ENCODE measurements at regions not wholly inside any gene's neighbourhood (a gene's known extent, or its start where the extent isn't known, plus 50 kb on each side); places are given as distances from the start of the nearest gene placed in this dataset.

GRCh38 chr1:30632481-30632880, 90.9 kb downstream of the MATN1 start:
- TF ChIP-seq, protein P1, sequence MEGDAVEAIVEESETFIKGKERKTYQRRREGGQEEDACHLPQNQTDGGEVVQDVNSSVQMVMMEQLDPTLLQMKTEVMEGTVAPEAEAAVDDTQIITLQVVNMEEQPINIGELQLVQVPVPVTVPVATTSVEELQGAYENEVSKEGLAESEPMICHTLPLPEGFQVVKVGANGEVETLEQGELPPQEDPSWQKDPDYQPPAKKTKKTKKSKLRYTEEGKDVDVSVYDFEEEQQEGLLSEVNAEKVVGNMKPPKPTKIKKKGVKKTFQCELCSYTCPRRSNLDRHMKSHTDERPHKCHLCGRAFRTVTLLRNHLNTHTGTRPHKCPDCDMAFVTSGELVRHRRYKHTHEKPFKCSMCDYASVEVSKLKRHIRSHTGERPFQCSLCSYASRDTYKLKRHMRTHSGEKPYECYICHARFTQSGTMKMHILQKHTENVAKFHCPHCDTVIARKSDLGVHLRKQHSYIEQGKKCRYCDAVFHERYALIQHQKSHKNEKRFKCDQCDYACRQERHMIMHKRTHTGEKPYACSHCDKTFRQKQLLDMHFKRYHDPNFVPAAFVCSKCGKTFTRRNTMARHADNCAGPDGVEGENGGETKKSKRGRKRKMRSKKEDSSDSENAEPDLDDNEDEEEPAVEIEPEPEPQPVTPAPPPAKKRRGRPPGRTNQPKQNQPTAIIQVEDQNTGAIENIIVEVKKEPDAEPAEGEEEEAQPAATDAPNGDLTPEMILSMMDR (IDR thresholded peaks at IDR 0.05; ENCODE audit: control insufficient read depth, insufficient read depth, low read depth, low read length, missing control alignments) = no peak
- no peak for DNase-seq (ENCODE audit: low read depth)
- H3K4me3 ChIP-seq (ENCODE audit: control insufficient read depth, low read depth, low read length) = no peak overlapping the region

DNA sequence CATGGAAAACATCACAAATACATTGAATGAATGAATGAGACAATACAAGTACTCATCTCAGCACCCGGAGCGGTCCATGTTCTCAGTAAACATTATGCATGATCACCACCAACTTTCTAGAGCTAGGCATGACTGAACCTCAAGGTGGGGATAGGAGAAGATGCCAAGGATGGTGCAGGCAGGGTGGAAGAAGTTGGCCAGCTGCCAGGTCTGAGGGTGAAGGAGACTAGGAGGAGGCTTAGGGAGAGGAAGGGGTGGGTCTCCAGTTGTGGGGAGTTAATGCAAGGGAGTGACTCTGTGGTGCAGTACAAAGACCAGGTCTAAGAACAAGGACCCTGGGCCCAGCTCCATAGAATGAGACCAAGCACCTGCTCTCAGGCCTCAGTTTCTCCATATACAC, 91.7 kb downstream of the MATN1 start:
- TF ChIP-seq, protein P1 (IDR thresholded peaks at IDR 0.05; ENCODE audit: control insufficient read depth, insufficient read depth, low read depth, low read length, missing control alignments) = no peak
- no peak for DNase-seq (ENCODE audit: low read depth)
- H3K4me3 ChIP-seq (ENCODE audit: control insufficient read depth, low read depth, low read length) = no peak overlapping the region

DNA sequence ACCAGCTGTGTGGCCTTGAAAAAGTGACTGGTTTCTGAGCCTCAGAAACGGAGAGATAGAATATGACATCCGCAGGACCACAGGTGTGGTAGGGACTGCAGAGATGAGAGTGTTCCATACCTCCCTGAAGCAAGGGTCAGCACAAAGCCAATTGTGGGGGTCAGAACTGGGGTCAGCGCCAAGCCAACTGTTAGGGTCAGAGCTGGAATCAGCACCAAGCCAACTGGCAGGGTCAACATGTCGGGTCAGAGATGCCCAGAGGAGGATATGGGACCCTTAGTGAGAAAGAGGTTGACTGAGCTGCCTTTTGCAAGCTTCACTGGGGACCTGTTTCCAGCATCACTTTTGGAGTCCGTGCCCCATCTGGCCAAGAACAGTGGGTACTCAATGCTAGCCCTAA, 93.9 kb downstream of the MATN1 start:
- TF ChIP-seq, protein P1 (IDR thresholded peaks at IDR 0.05; ENCODE audit: control insufficient read depth, insufficient read depth, low read depth, low read length, missing control alignments) = no peak
- H3K4me3 ChIP-seq (ENCODE audit: control insufficient read depth, low read depth, low read length) = no peak overlapping the region
- DNase-seq (ENCODE audit: low read depth) = no peak

DNA sequence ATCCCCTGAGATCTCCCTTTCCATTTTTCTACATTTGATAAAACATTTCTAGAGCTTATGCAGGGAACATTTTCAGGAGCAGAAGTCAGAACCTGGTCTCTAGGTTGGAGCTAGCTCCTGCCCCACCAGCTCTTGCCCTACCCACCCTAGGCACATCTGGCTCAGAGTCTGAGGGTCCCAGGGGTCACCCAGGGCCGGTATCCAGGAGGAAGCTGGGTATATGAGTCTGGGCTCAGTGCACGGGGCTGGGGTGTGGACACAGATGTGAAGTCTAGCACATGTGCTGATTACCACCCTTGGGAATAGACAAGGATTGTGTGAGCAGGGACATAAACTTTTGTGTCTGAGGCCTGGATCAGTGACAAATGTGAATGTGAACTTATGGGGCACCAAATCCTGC, 95.4 kb downstream of the MATN1 start:
- H3K4me3 ChIP-seq (ENCODE audit: control insufficient read depth, low read depth, low read length) = no peak overlapping the region
- DNase-seq (ENCODE audit: low read depth) = no peak
- TF ChIP-seq, protein P1 (IDR thresholded peaks at IDR 0.05; ENCODE audit: control insufficient read depth, insufficient read depth, low read depth, low read length, missing control alignments) = no peak

- no peak overlapping the region for H3K4me3 ChIP-seq (ENCODE audit: control insufficient read depth, low read depth, low read length)
- TF ChIP-seq, protein P1 (IDR thresholded peaks at IDR 0.05; ENCODE audit: control insufficient read depth, insufficient read depth, low read depth, low read length, missing control alignments) = no peak
- no peak for DNase-seq (ENCODE audit: low read depth)
These were observed 96.2 kb downstream of the MATN1 start for GRCh38 chr1:30627206-30627605.

GRCh38 chr1:30623431-30623830, 100.0 kb downstream of the MATN1 start:
- TF ChIP-seq, protein P1 (IDR thresholded peaks at IDR 0.05; ENCODE audit: control insufficient read depth, insufficient read depth, low read depth, low read length, missing control alignments) = no peak
- no peak for DNase-seq (ENCODE audit: low read depth)

DNA sequence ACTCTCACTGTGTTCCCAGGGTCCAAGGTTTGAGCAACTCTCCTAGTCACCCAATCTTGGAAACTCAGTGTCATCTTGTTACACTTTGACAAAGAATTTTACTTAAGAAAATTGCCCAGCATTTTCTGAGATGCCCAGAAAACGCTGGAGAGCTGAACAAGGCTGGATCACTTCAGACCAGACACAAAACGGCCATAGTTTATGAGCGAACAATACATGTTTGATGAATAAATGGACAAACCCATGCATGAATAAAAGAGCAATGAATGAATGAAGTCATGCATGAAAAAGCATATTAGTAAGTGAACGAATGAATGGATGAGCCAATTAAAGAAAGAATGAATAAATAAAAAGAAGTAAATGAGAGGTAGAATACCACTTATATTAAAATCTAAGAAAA, 103.8 kb downstream of the MATN1 start:
- H3K4me3 ChIP-seq (ENCODE audit: control insufficient read depth, low read depth, low read length) = no peak overlapping the region
- no peak for DNase-seq (ENCODE audit: low read depth)
- TF ChIP-seq, protein P1 (IDR thresholded peaks at IDR 0.05; ENCODE audit: control insufficient read depth, insufficient read depth, low read depth, low read length, missing control alignments) = no peak

More at GRCh38 chr1:30623431-30623830, 100.0 kb downstream of the MATN1 start:
- no peak overlapping the region for H3K4me3 ChIP-seq (ENCODE audit: control insufficient read depth, low read depth, low read length)

Measured in AG09309 (cell line).